Vagina (tissue), 2 donors: ENCODE measurements at regions not wholly inside any gene's neighbourhood (a gene's known extent, or its start where the extent isn't known, plus 50 kb on each side); places are given as distances from the start of the nearest gene placed in this dataset.

ENCODE experiments used
- POLR2A ChIP-seq, 2 donors: fragments of 450-650 bp; IDR thresholded peaks; one replicate each; pipeline ENCODE4 v1.6.1; 2017; ENCODE audit warnings: antibody characterized with exemption in 2 of 2, mild to moderate bottlenecking in 2 of 2, moderate library complexity in 2 of 2
- TF ChIP-seq, protein P1 (sequence below), 3 experiments: fragments of 450-650 bp in 2 of 3; fragments of 200-600 bp in 1 of 3; sonication (generic) in 1 of 3; IDR thresholded peaks; one replicate each; pipeline ENCODE4 v1.5.1; 2017 to 2019; ENCODE audit warnings: antibody characterized with exemption in 3 of 3, mild to moderate bottlenecking in 2 of 3, moderate library complexity in 2 of 3

DNA sequence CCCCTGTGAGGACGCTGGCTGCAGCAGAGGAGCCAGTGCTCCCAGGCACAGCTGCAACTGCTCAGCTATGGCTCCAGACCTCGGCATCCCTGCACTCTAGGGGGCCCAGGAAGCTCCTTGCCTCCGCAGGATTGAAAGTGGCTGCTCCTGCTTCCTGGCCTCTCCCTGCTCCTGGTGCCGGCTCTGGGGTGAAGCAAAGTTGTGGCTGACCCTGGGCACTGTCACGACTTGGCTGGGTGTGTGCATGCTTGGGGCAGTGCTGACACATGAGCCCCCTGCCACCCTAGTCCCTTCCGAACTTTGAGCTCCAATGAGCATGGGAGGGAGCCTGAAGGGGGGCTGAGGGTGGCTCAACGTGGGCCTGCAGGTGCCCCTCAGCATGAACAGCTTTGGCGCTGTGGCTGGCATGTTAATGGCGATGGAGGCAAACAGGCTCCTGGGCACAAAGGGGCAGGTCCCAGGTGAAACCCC lies 1512.2 kb downstream of the KCNT2 start:
- no peak for TF ChIP-seq POLR2A (IDR thresholded peaks at IDR 0.05)
- TF ChIP-seq, protein P1, sequence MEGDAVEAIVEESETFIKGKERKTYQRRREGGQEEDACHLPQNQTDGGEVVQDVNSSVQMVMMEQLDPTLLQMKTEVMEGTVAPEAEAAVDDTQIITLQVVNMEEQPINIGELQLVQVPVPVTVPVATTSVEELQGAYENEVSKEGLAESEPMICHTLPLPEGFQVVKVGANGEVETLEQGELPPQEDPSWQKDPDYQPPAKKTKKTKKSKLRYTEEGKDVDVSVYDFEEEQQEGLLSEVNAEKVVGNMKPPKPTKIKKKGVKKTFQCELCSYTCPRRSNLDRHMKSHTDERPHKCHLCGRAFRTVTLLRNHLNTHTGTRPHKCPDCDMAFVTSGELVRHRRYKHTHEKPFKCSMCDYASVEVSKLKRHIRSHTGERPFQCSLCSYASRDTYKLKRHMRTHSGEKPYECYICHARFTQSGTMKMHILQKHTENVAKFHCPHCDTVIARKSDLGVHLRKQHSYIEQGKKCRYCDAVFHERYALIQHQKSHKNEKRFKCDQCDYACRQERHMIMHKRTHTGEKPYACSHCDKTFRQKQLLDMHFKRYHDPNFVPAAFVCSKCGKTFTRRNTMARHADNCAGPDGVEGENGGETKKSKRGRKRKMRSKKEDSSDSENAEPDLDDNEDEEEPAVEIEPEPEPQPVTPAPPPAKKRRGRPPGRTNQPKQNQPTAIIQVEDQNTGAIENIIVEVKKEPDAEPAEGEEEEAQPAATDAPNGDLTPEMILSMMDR (IDR thresholded peaks at IDR 0.05): no peak
